ENCODE measurements at regions not wholly inside any gene's neighbourhood (a gene's known extent, or its start where the extent isn't known, plus 50 kb on each side); places are given as distances from the start of the nearest gene placed in this dataset.
"Not testable (repeated sequence)": the region's sequence is repeated elsewhere in the genome, so short reads cannot be mapped to it uniquely, and the experiment has no call there.

GRCh38 chr9:26677965-26678706, 214.5 kb downstream of the CAAP1 start:
- no peak overlapping the region for H3K4me3 ChIP-seq (ENCODE audit: low read depth, low read length)
- DNase-seq (ENCODE audit: low read depth): no peak
- no peak for TF ChIP-seq CTCF (IDR thresholded peaks at IDR 0.05; ENCODE audit: insufficient read depth, low read depth, low read length, missing control alignments)

GRCh38 chr9:26675035-26675434, 217.6 kb downstream of the CAAP1 start:
- DNase-seq (ENCODE audit: low read depth): no peak
- H3K4me3 ChIP-seq (ENCODE audit: low read depth, low read length): no peak overlapping the region
- TF ChIP-seq CTCF (IDR thresholded peaks at IDR 0.05; ENCODE audit: insufficient read depth, low read depth, low read length, missing control alignments): no peak

GRCh38 chr9:26673261-26673660, 219.3 kb downstream of the CAAP1 start:
- H3K4me3 ChIP-seq (ENCODE audit: low read depth, low read length): no peak overlapping the region
- no peak for DNase-seq (ENCODE audit: low read depth)
- TF ChIP-seq CTCF (IDR thresholded peaks at IDR 0.05; ENCODE audit: insufficient read depth, low read depth, low read length, missing control alignments): no peak

- H3K4me3 ChIP-seq (ENCODE audit: low read depth, low read length): no peak overlapping the region
- TF ChIP-seq CTCF (IDR thresholded peaks at IDR 0.05; ENCODE audit: insufficient read depth, low read depth, low read length, missing control alignments): no peak
- no peak for DNase-seq (ENCODE audit: low read depth)
These were observed 222.6 kb downstream of the CAAP1 start for GRCh38 chr9:26669701-26670670.

- no peak for TF ChIP-seq CTCF (IDR thresholded peaks at IDR 0.05; ENCODE audit: insufficient read depth, low read depth, low read length, missing control alignments)
- no peak for DNase-seq (ENCODE audit: low read depth)
- H3K4me3 ChIP-seq (ENCODE audit: low read depth, low read length): no peak overlapping the region
These were observed 224.7 kb downstream of the CAAP1 start for GRCh38 chr9:26667882-26668281.

- H3K4me3 ChIP-seq (ENCODE audit: low read depth, low read length): no peak overlapping the region
- TF ChIP-seq CTCF (IDR thresholded peaks at IDR 0.05; ENCODE audit: insufficient read depth, low read depth, low read length, missing control alignments): no peak
- DNase-seq (ENCODE audit: low read depth): no peak
These were observed 226.9 kb downstream of the CAAP1 start for GRCh38 chr9:26665666-26666065.

GRCh38 chr9:26664087-26664773, 228.4 kb downstream of the CAAP1 start:
- not testable (repeated sequence) for H3K4me3 ChIP-seq (ENCODE audit: low read depth, low read length); DNase-seq (ENCODE audit: low read depth)

Data from GM12865 (cell line).